GM12874 (cell line): ENCODE measurements at regions not wholly inside any gene's neighbourhood (a gene's known extent, or its start where the extent isn't known, plus 50 kb on each side); places are given as distances from the start of the nearest gene placed in this dataset.

Experiments used
- TF ChIP-seq, protein P1 (sequence below): IDR thresholded peaks from 2 replicates; pipeline ENCODE4 v1.5.1; 2011; ENCODE audit warnings: low read depth, mild to moderate bottlenecking, control low read depth, low read length, moderate library complexity; ENCODE audit not compliant: insufficient read depth

DNA sequence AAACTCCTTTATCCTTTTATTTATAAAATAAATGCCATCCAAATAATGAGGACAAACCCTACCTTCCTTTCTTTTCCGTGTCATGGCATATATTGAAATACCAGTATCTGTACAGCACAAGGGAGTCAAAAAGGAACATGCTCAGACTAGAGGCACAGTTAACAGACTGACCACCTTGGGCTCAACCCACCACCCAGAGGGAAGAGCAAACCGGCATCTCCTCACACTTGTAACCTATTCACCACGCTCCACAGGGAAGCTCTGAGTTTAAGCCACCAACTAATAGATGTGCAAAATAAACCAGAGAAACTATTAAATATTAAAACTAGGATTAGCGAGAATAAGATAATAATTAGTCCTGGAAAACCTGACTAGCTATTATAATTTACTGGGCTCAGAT is 112.7 kb downstream of the SIPA1L2 start:
- TF ChIP-seq, protein P1, sequence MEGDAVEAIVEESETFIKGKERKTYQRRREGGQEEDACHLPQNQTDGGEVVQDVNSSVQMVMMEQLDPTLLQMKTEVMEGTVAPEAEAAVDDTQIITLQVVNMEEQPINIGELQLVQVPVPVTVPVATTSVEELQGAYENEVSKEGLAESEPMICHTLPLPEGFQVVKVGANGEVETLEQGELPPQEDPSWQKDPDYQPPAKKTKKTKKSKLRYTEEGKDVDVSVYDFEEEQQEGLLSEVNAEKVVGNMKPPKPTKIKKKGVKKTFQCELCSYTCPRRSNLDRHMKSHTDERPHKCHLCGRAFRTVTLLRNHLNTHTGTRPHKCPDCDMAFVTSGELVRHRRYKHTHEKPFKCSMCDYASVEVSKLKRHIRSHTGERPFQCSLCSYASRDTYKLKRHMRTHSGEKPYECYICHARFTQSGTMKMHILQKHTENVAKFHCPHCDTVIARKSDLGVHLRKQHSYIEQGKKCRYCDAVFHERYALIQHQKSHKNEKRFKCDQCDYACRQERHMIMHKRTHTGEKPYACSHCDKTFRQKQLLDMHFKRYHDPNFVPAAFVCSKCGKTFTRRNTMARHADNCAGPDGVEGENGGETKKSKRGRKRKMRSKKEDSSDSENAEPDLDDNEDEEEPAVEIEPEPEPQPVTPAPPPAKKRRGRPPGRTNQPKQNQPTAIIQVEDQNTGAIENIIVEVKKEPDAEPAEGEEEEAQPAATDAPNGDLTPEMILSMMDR, result no peak

DNA sequence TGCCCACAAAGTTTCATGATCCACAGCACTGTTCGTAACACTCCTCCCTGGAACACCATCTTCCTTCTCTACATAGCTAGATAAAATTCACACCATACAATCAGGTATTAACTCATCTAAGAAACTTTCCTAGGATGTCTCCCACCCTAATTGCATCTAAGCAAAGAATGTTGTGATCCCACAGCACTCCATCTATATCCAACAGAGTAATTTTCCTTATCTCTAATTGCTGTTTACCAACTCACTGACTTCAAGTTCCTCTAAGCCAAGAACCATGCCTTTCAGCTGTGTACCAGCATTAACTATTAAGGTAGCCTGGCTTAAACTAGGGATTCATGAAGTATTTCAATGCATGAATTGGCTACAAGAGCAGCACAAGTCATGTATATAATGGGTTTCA is 114.2 kb downstream of the SIPA1L2 start:
- TF ChIP-seq, protein P1, result no peak

DNA sequence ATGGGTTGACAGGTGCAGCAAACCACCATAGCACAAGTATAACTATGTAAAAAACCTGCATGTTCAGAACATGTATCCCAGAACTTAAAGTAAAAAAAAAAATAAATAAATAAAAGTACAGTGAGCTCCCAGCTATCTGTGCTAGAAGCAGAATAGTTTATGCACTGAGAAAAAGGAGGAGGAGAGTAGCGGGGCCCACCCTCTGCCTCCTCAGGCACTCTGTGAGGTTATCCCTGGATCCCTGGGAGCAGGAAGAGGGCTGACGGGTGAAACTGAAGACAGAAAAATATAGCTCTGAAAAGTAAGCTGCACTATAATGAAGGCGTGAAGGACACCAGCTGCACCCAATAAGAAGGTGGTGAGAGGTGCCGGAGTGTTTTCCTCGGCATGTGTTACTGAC is 117.2 kb downstream of the SIPA1L2 start:
- TF ChIP-seq, protein P1, result no peak

DNA sequence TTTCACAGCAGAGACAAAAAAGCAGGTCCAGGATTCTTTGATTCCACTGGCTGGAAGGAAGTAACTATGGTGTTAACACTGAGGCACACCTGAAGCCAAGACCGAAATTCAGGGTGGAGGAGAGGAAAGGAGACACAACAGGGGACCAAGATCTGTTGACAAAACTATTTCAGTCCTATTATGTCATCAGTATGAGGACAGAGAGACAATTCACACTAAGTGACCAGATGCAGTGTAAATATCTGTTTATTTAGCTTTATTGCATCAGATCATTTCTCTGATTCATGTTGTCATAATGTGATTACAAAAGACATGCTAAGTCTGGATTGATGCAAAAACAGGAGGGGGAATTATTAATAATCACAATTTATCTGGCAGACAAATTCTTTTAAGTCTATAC is 118.8 kb downstream of the SIPA1L2 start:
- TF ChIP-seq, protein P1, result no peak

DNA sequence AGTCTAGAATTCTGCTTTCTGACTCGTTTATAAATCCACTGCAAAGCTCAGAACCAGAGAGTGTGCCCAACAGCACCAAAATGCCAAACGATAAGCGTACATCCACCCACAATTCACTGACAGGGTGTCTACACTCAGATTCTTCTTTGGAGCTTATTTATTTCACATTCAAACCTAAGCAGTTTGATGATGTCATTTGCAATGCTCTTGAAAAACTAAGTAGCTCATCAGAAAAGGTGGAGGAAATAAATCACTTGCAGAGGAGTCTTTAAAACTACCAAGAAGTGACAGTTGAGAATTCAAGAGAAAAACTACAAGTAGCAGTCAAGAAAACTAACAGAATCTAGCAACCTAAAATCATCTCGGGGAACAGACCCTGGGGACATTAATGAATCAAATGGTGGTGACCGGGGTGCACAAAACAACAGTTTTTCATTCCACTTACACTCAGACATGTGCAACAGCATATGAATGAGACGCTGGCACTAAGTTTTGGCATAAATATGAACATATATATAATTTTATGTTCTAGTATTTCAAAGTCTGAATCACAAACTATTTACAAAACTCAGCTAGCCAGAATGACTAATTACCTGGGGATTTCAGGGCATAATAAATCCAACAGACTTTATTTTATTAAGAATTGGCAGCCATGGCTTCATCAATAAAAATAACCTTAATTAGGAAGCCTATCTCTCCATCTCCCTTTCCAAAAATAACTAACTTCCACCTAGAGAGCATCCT is 119.4 kb downstream of the SIPA1L2 start:
- TF ChIP-seq, protein P1, result no peak

DNA sequence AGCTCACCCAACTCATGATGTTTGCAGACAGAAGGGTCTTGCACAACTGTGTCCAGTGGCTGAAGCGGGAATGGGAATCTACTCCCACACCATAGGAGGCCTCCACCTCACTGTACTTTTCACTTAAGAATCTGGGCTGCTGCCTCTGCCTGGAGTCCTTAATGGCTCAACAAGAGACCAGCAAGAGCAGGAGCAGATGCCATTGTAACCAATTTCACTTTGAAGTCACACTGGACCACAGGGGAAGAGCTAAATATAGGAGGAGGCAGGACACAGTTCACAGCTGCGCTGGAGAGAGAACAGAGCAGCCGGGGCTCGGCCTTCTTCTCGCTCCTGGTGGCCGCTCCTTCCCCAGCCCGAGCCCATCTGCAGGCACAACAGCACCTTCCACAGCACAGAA is 120.4 kb downstream of the SIPA1L2 start:
- TF ChIP-seq, protein P1, result no peak

DNA sequence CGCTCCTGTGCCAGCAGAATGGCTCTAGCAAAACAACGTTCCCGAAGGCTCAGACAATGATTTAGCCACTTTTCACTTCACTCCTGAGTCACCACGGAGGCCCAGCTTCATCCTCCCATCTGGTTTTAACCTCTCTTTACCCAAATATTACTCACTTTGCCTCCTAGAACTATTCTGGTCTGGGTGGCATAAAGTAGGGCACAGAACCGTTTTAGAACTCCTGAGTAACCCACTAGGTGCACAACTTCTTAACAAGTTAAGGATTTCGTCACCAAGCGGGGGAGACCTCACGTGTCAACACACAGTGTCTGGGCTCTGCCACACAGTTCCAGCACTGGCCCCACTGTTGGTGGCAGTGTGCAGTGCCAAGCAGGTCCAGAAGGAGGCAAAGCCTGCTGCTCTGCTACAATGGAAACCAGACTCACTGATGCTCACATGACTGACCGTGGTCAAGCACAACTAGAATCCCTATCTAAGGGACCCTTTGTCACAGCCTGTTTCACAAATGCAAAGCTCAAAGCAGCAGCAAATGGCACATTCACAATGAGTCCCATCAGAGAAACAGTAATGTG is 121.7 kb downstream of the SIPA1L2 start:
- TF ChIP-seq, protein P1, result no peak
